Neuronal stem cell (in vitro differentiated cells): ENCODE measurements at regions not wholly inside any gene's neighbourhood (a gene's known extent, or its start where the extent isn't known, plus 50 kb on each side); places are given as distances from the start of the nearest gene placed in this dataset.
"Not testable (repeated sequence)": the region's sequence is repeated elsewhere in the genome, so short reads cannot be mapped to it uniquely, and the experiment has no call there.

Experiments
- DNase-seq: peaks from one replicate; pipeline ENCODE4 v3.0.0-alpha.2; 2013; ENCODE audit warnings: low spot score
- H2AFZ ChIP-seq: one replicate; pipeline ENCODE4 v1.6.1; 2013; ENCODE audit warnings: mild to moderate bottlenecking, low read length, inconsistent platforms
- H2AK5ac ChIP-seq: 2 replicates; pipeline ENCODE4 v1.6.1; 2013; ENCODE audit warnings: low read depth, mild to moderate bottlenecking, inconsistent platforms, low read length, moderate library complexity, mixed read lengths
- H2BK120ac ChIP-seq: 2 replicates; pipeline ENCODE4 v1.6.1; 2013; ENCODE audit warnings: low read depth, mild to moderate bottlenecking, inconsistent platforms, low read length, moderate library complexity, mixed read lengths
- H2BK12ac ChIP-seq: one replicate; pipeline ENCODE4 v1.6.1; 2013; ENCODE audit warnings: low read length, inconsistent platforms
- H2BK15ac ChIP-seq: 2 replicates; pipeline ENCODE4 v1.6.1; 2013; ENCODE audit warnings: mild to moderate bottlenecking, low read length, inconsistent platforms, mixed read lengths
- H2BK5ac ChIP-seq: one replicate; pipeline ENCODE4 v1.6.1; 2013; ENCODE audit warnings: inconsistent platforms, mild to moderate bottlenecking, low read length, moderate library complexity
- H3K14ac ChIP-seq: one replicate; pipeline ENCODE4 v1.6.1; 2013; ENCODE audit warnings: low read length, inconsistent platforms
- H3K18ac ChIP-seq: 2 replicates; pipeline ENCODE4 v1.6.1; 2013; ENCODE audit warnings: low read length, inconsistent platforms
- H3K23ac ChIP-seq: 2 replicates; pipeline ENCODE4 v1.6.1; 2013; ENCODE audit warnings: low read depth, mild to moderate bottlenecking, mixed read lengths, low read length, inconsistent platforms; ENCODE audit not compliant: poor library complexity
- H3K27ac ChIP-seq: replicated peaks from 3 replicates; pipeline ENCODE4 v1.5.1; 2013; ENCODE audit warnings: low read length, inconsistent platforms
- H3K27me3 ChIP-seq, 3 experiments: 2 replicates each; pipeline ENCODE4 v1.6.1; 2013; ENCODE audit warnings: low read length in 3 of 3, mild to moderate bottlenecking in 2 of 3, inconsistent platforms in 1 of 3, low read depth in 1 of 3, mixed read lengths in 1 of 3, moderate library complexity in 1 of 3; ENCODE audit not compliant: control insufficient read depth in 3 of 3, insufficient read depth in 3 of 3
- H3K36me3 ChIP-seq, 2 donors: replicated peaks in 1 of 2; 2 replicates each; pipeline ENCODE4 v1.6.1; 2013; ENCODE audit warnings: low read length in 2 of 2; ENCODE audit not compliant: control insufficient read depth in 2 of 2, insufficient read depth in 2 of 2
- H3K4ac ChIP-seq: 2 replicates; pipeline ENCODE4 v1.6.1; 2013; ENCODE audit warnings: inconsistent platforms, mild to moderate bottlenecking, low read length, moderate library complexity
- H3K4me1 ChIP-seq, 2 donors: 1 replicate in 1 of 2; 2 replicates in 1 of 2; pipeline ENCODE4 v1.6.1; 2013; ENCODE audit warnings: low read length in 2 of 2, low read depth in 1 of 2; ENCODE audit not compliant: control insufficient read depth in 2 of 2, insufficient read depth in 1 of 2
- H3K4me2 ChIP-seq: one replicate; pipeline ENCODE4 v1.6.1; 2013; ENCODE audit warnings: mild to moderate bottlenecking, low read length, inconsistent platforms; ENCODE audit not compliant: insufficient read depth, poor library complexity, severe bottlenecking
- H3K4me3 ChIP-seq, 2 donors: 2 replicates each; pipeline ENCODE4 v1.5.1; 2013; ENCODE audit warnings: low read length in 2 of 2, mild to moderate bottlenecking in 2 of 2, inconsistent platforms in 1 of 2, moderate library complexity in 1 of 2
- H3K79me1 ChIP-seq: one replicate; pipeline ENCODE4 v1.6.1; 2013; ENCODE audit warnings: low read depth, mild to moderate bottlenecking, inconsistent platforms, low read length, moderate library complexity
- H3K9ac ChIP-seq: one replicate; pipeline ENCODE4 v1.6.1; 2013; ENCODE audit warnings: mild to moderate bottlenecking, low read depth, low read length, inconsistent platforms; ENCODE audit not compliant: poor library complexity
- H3K9me3 ChIP-seq, 2 donors: replicated peaks in 1 of 2; 2 replicates each; pipeline versions ENCODE3 to v1.6.1; 2013; ENCODE audit warnings: low read length in 2 of 2, mild to moderate bottlenecking in 2 of 2, inconsistent platforms in 1 of 2, low read depth in 1 of 2, mixed read lengths in 1 of 2, moderate library complexity in 1 of 2; ENCODE audit not compliant: control insufficient read depth in 2 of 2, insufficient read depth in 1 of 2
- H4K8ac ChIP-seq: one replicate; pipeline ENCODE4 v1.6.1; 2013; ENCODE audit warnings: low read depth, mild to moderate bottlenecking, inconsistent platforms, low read length, moderate library complexity
- H4K91ac ChIP-seq: one replicate; pipeline ENCODE4 v1.6.1; 2013; ENCODE audit warnings: low read length, low read depth, mild to moderate bottlenecking, inconsistent platforms; ENCODE audit not compliant: poor library complexity
- WGBS, 2 donors: extraction: QIAGEN DNeasy Blood & Tissue Kit; methylation state at CpG; one replicate each; pipeline ENCODE4 v1.1.7; 2013; ENCODE audit warnings: missing lambda C conversion rate in 2 of 2, mixed read lengths in 1 of 2; ENCODE audit not compliant: insufficient read length in 2 of 2, insufficient replicate concordance in 1 of 2; ENCODE audit errors: extremely low coverage in 2 of 2; 5-methylcytosine and 5-hydroxymethylcytosine counted together

GRCh38 chr6:156585859-156586258, 191.3 kb upstream of the ARID1B start:
- Histone ChIP-seq H3K18ac (no peak overlapping the region), H4K8ac (no peak overlapping the region), H3K4me3 (no peak overlapping the region), H3K79me1 (no peaks in the 10 kb centered on the region), H4K91ac (no peak overlapping the region), H3K27ac (no peak overlapping the region), H3K23ac (no peak overlapping the region), H3K27me3 (no peaks in the 10 kb centered on the region), H3K4me1 (no peaks in the 10 kb centered on the region), H2BK5ac (no peak overlapping the region), H2BK12ac (no peak overlapping the region), H2AK5ac (no peak overlapping the region), H2BK120ac (no peak overlapping the region), H3K9me3 (no peaks in the 10 kb centered on the region), H3K14ac (no peak overlapping the region), H2BK15ac (no peak overlapping the region), H3K4ac (no peak overlapping the region), H3K4me2 (no peak overlapping the region), H2AFZ (no peak overlapping the region), H3K9ac (no peak overlapping the region), H3K36me3 (no peaks in the 10 kb centered on the region)
- WGBS, 2 donors, result no CpG with 5 or more reads among the region's 3 CpGs
- no peak for DNase-seq

- not testable (repeated sequence) for H2BK15ac ChIP-seq, H3K4me1 ChIP-seq, H3K4me2 ChIP-seq, H3K18ac ChIP-seq, H3K9me3 ChIP-seq, H3K4me3 ChIP-seq, H3K23ac ChIP-seq, H2BK120ac ChIP-seq, H3K36me3 ChIP-seq, H2BK12ac ChIP-seq, H2BK5ac ChIP-seq, H3K9ac ChIP-seq, H3K27ac ChIP-seq, H3K79me1 ChIP-seq, H3K14ac ChIP-seq, H2AFZ ChIP-seq, H4K8ac ChIP-seq, H4K91ac ChIP-seq, H3K4ac ChIP-seq, H2AK5ac ChIP-seq, H3K27me3 ChIP-seq, DNase-seq
- WGBS, 2 donors, result no CpG with 5 or more reads among the region's 4 CpGs
These were observed 193.1 kb upstream of the ARID1B start for GRCh38 chr6:156584121-156584520.

- Histone ChIP-seq H3K27me3 (no peaks in the 10 kb centered on the region), H2BK5ac (no peak overlapping the region), H3K27ac (no peak overlapping the region), H3K23ac (no peak overlapping the region), H2BK12ac (no peak overlapping the region), H2BK15ac (no peak overlapping the region), H3K79me1 (no peaks in the 10 kb centered on the region), H3K9ac (no peak overlapping the region), H4K91ac (no peak overlapping the region), H2AFZ (no peak overlapping the region), H3K4me2 (no peak overlapping the region), H3K4me1 (no peaks in the 10 kb centered on the region), H3K4ac (no peak overlapping the region), H3K18ac (no peak overlapping the region), H4K8ac (no peak overlapping the region), H2AK5ac (no peak overlapping the region), H2BK120ac (no peak overlapping the region), H3K9me3 (peaks cover 0 to under 1% of the 10 kb centered on the region in 2 donors), H3K36me3 (no peaks in the 10 kb centered on the region), H3K14ac (no peak overlapping the region), H3K4me3 (no peak overlapping the region)
- no peak for DNase-seq
- WGBS, 2 donors, result no CpG with 5 or more reads among the region's 6 CpGs
These were observed 194.1 kb upstream of the ARID1B start for GRCh38 chr6:156583083-156583482.

GRCh38 chr6:156582509-156582992, 194.6 kb upstream of the ARID1B start:
- Histone ChIP-seq H3K27me3 (no peaks in the 10 kb centered on the region), H4K91ac (no peak overlapping the region), H3K18ac (no peak overlapping the region), H2AK5ac (no peak overlapping the region), H3K4me2 (no peak overlapping the region), H3K36me3 (no peaks in the 10 kb centered on the region), H3K79me1 (no peaks in the 10 kb centered on the region), H2BK5ac (no peak overlapping the region), H3K4ac (no peak overlapping the region), H3K27ac (no peak overlapping the region), H2BK15ac (no peak overlapping the region), H3K4me3 (no peak overlapping the region), H3K4me1 (no peaks in the 10 kb centered on the region), H3K14ac (no peak overlapping the region), H2BK120ac (no peak overlapping the region), H4K8ac (no peak overlapping the region), H3K23ac (no peak overlapping the region), H3K9me3 (peaks cover 0 to 1% of the 10 kb centered on the region in 2 donors), H2BK12ac (no peak overlapping the region), H2AFZ (no peak overlapping the region), H3K9ac (no peak overlapping the region)
- WGBS, 2 donors, result no CpG with 5 or more reads among the region's 7 CpGs
- no peak for DNase-seq
